ENCODE measurements at regions not wholly inside any gene's neighbourhood (a gene's known extent, or its start where the extent isn't known, plus 50 kb on each side); places are given as distances from the start of the nearest gene placed in this dataset.
"Not testable (repeated sequence)": the region's sequence is repeated elsewhere in the genome, so short reads cannot be mapped to it uniquely, and the experiment has no call there.

GRCh38 chr13:88512993-88513392 lies 841.8 kb downstream of the SLITRK5 start:
- TF ChIP-seq CTCF (IDR thresholded peaks at IDR 0.05); CHD4 (IDR thresholded peaks at IDR 0.05; ENCODE audit: borderline replicate concordance): not testable (repeated sequence)
